ENCODE measurements at regions not wholly inside any gene's neighbourhood (a gene's known extent, or its start where the extent isn't known, plus 50 kb on each side); places are given as distances from the start of the nearest gene placed in this dataset.

DNA sequence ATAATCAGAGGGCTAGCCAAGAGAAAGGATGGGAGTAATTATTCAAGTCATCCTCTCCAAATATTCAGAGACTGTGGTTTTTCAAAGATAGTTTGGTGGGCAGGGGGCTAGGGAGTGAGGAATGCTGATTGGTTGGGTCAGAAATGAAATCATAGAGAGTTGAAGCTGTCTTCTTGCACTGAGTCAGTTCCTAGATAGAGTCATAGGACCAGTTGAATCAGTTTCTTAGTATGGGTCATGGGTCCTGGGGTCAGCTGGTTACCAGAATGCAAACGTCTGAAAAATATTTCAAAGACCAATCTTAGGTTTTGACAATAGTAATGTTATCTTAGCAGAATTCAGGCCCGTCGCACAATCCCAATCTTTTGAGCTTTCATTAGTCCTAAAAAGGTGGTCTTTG lies 171.4 kb upstream of the SPATS2L start:
- TF ChIP-seq, protein P1, sequence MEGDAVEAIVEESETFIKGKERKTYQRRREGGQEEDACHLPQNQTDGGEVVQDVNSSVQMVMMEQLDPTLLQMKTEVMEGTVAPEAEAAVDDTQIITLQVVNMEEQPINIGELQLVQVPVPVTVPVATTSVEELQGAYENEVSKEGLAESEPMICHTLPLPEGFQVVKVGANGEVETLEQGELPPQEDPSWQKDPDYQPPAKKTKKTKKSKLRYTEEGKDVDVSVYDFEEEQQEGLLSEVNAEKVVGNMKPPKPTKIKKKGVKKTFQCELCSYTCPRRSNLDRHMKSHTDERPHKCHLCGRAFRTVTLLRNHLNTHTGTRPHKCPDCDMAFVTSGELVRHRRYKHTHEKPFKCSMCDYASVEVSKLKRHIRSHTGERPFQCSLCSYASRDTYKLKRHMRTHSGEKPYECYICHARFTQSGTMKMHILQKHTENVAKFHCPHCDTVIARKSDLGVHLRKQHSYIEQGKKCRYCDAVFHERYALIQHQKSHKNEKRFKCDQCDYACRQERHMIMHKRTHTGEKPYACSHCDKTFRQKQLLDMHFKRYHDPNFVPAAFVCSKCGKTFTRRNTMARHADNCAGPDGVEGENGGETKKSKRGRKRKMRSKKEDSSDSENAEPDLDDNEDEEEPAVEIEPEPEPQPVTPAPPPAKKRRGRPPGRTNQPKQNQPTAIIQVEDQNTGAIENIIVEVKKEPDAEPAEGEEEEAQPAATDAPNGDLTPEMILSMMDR (IDR thresholded peaks at IDR 0.05; ENCODE audit: borderline replicate concordance, insufficient read depth, low read depth, low read length) = no peak
- H3K4me3 ChIP-seq (ENCODE audit: low read depth, low read length) = no peak overlapping the region

DNA sequence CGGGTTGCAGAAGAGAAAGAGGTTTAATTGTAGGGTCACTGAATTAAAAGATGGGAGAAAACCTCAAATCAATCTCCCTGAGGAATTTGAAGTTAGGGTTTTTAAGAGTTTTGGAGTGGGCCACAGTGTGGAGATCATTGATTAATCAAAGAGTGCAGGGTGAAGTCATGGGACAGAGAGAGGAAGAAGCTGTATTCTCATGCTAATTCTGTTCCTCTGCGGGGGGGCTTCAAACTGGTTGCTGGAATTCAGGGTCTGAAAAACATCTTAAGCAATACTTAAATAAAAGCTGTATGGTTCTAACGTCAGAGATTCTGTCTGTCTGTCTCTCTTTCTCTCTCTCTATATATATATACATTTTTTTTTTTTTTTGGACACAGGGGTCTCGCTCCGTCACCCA lies 169.8 kb upstream of the SPATS2L start:
- TF ChIP-seq, protein P1 (IDR thresholded peaks at IDR 0.05; ENCODE audit: borderline replicate concordance, insufficient read depth, low read depth, low read length) = no peak
- H3K4me3 ChIP-seq (ENCODE audit: low read depth, low read length) = no peak overlapping the region

DNA sequence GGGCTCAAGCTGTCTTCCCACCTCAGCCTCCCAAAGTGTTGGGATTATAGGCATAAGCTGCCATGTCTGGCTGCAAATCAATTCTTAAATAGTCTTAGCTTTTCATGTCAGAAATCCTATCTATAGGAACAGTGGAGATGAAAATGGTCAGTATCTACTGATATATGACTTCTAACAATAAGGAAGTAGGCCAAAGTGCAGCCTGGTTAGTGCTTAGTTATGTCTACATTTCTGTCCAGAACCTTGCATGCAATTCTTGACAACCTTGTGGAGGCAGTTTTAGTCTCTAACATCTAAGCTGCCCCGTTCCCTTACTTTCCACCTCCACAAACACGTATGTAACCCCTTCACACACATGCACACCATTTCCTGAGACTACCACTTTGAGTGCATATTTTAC lies 169.2 kb upstream of the SPATS2L start:
- TF ChIP-seq, protein P1 (IDR thresholded peaks at IDR 0.05; ENCODE audit: borderline replicate concordance, insufficient read depth, low read depth, low read length) = no peak
- H3K4me3 ChIP-seq (ENCODE audit: low read depth, low read length) = no peak overlapping the region

DNA sequence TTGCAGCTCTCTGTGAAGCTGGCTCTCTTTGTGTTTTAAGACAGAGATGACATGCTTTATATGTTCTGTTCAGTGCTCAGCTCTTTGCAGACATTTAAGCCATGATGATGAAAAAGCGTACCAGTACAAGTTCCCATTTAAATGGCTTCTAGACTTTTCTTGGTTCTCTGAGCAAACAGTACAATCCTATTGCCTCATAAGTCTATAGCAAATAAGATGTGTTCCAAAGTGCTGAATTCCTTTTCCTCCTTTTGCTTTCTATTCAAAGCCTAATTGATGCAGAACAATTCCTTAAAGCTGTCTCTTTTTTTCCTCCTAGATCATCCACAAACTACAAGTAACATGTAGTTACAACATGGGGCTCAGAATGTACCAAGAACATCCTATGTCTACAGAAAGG lies 168.8 kb upstream of the SPATS2L start:
- TF ChIP-seq, protein P1 (IDR thresholded peaks at IDR 0.05; ENCODE audit: borderline replicate concordance, insufficient read depth, low read depth, low read length) = no peak
- H3K4me3 ChIP-seq (ENCODE audit: low read depth, low read length) = no peak overlapping the region

DNA sequence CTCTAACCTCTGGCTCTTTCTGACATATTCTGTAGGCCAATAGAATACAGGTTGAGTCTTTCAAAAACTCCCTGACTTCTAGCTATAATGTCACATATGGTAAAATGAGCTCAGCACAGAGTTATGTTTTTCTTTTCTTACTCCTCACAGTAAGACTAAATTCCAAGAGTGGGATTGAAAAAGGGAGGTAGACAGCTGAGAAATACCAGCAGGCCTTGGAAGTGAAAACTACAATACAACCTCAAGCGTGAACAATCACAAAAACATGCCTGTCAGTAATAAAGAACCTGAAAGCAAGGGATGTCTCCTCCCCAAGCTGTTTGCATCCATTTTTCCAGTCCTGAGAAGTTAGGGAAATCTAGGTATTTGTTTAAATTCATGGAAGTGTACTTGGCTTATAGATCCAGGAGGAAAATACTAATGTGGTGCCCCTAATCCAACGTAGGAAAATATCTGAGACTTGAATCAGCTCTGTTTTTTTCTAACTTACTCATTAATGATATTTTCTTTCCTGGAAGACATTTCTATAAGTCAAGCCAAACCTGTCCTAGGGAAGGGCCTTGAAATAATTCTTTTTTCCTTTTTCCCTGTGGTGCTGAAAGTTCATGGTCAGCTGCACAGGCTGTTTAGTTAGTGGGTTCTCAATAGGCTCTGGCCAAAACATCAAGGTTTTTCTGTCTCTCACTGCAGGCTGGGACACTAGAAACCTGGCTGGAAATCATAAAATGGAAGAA lies 167.9 kb upstream of the SPATS2L start:
- TF ChIP-seq, protein P1 (IDR thresholded peaks at IDR 0.05; ENCODE audit: borderline replicate concordance, insufficient read depth, low read depth, low read length) = no peak

DNA sequence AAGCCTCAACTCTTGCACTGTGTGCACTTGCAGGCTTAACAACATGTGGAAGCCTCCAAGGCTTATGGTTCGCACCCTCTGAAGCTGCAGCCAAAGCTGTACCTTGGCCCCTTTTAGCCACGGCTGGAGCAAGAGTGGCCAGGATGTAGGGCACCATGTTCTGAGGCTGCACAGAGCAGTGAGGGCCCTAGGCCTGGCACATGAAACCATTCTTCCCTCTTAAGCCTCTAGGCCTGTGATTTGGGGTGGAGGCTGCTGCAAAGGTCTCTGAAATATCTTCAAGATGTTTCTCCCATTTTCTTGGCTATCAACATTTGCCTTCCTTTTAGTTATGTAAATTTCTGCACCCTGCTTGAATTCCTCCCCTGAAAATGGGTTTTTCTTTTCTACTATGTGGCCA lies 161.9 kb upstream of the SPATS2L start:
- no peak overlapping the region for H3K4me3 ChIP-seq (ENCODE audit: low read depth, low read length)
- TF ChIP-seq, protein P1 (IDR thresholded peaks at IDR 0.05; ENCODE audit: borderline replicate concordance, insufficient read depth, low read depth, low read length) = no peak

More for the DNA sequence above, 167.9 kb upstream of the SPATS2L start:
- H3K4me3 ChIP-seq (ENCODE audit: low read depth, low read length) = no peak overlapping the region

DNA sequence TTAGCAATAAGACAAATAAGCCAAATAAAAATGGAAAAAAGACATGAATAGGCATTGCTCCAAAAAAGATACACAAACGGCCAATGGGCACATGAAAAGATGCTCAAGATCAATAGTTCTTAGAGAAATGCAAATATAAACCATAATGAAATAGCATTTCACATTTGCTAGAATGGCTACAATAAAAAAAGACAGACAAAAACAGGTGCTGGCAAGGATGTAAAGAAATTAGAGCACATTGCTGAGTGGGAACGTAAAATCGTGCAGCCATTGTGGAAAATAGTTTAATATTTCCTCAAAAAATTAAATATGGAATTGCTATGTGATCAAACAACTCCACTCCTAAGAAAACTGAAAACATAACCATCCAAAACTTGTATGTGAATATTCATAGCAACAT lies 160.0 kb upstream of the SPATS2L start:
- H3K4me3 ChIP-seq (ENCODE audit: low read depth, low read length) = no peak overlapping the region
- TF ChIP-seq, protein P1 (IDR thresholded peaks at IDR 0.05; ENCODE audit: borderline replicate concordance, insufficient read depth, low read depth, low read length) = no peak
